DOHH2 (cell line): ENCODE measurements at regions not wholly inside any gene's neighbourhood (a gene's known extent, or its start where the extent isn't known, plus 50 kb on each side); places are given as distances from the start of the nearest gene placed in this dataset.
"Not testable (repeated sequence)": the region's sequence is repeated elsewhere in the genome, so short reads cannot be mapped to it uniquely, and the experiment has no call there.

Source experiments
- H3F3A ChIP-seq: fragments of 200-600 bp; sonication (generic), shearing (Covaris generic); 2 replicates; pipeline ENCODE4 v1.6.0; 2016; ENCODE audit warnings: antibody characterized with exemption, mild to moderate bottlenecking; ENCODE audit not compliant: control insufficient read depth, insufficient read depth
- H3K27ac ChIP-seq: fragments of 200-600 bp; sonication (generic); 2 replicates; pipeline ENCODE4 v1.5.1; 2014; ENCODE audit warnings: low read depth, mild to moderate bottlenecking, low read length, moderate library complexity
- H3K27me3 ChIP-seq: fragments of 200-600 bp; sonication (generic); 2 replicates; pipeline ENCODE4 v1.6.1; 2014; ENCODE audit warnings: mild to moderate bottlenecking, low read length, mixed read lengths; ENCODE audit not compliant: control insufficient read depth
- H3K36me3 ChIP-seq: fragments of 200-600 bp; sonication (generic); 2 replicates; pipeline ENCODE4 v1.6.1; 2014; ENCODE audit warnings: mild to moderate bottlenecking, low read length, moderate library complexity, mixed read lengths; ENCODE audit not compliant: control insufficient read depth
- H3K4me1 ChIP-seq: fragments of 200-600 bp; sonication (generic); 2 replicates; pipeline ENCODE4 v1.6.1; 2014; ENCODE audit warnings: mild to moderate bottlenecking, low read length, mixed read lengths; ENCODE audit not compliant: control insufficient read depth
- H3K4me2 ChIP-seq: fragments of 200-600 bp; sonication (generic); 2 replicates; pipeline ENCODE4 v1.6.0; 2014; ENCODE audit warnings: mild to moderate bottlenecking, low read length, moderate library complexity
- H3K4me3 ChIP-seq: fragments of 200-600 bp; sonication (generic); 2 replicates; pipeline ENCODE4 v1.5.1; 2014; ENCODE audit warnings: mild to moderate bottlenecking, low read length, mixed read lengths
- H3K79me2 ChIP-seq: fragments of 200-600 bp; sonication (generic); 2 replicates; pipeline ENCODE4 v1.6.1; 2014; ENCODE audit warnings: mild to moderate bottlenecking, low read length, mixed read lengths; ENCODE audit not compliant: control insufficient read depth
- H3K9me2 ChIP-seq: fragments of 200-600 bp; sonication (generic); replicated peaks from 2 replicates; pipeline ENCODE4 v1.6.1; 2014; ENCODE audit warnings: mild to moderate bottlenecking, low read length, mixed read lengths; ENCODE audit not compliant: control insufficient read depth
- H3K9me3 ChIP-seq: fragments of 200-600 bp; sonication (generic); 2 replicates; pipeline ENCODE4 v1.6.1; 2014; ENCODE audit warnings: antibody characterized with exemption, low read length, mixed read lengths; ENCODE audit not compliant: control insufficient read depth, insufficient read depth
- H4K20me1 ChIP-seq: fragments of 200-600 bp; sonication (generic); 2 replicates; pipeline ENCODE4 v1.6.0; 2014; ENCODE audit warnings: low read depth, mild to moderate bottlenecking, antibody characterized with exemption, low read length, moderate library complexity; ENCODE audit not compliant: control insufficient read depth, insufficient read depth
- EZH2phosphoT487 ChIP-seq: fragments of 200-600 bp; sonication (generic); IDR thresholded peaks from 2 replicates; pipeline ENCODE4 v1.6.1; 2017; ENCODE audit warnings: borderline replicate concordance, mild to moderate bottlenecking, antibody characterized with exemption, low read length, moderate library complexity, mixed read lengths
- TF ChIP-seq, protein P1 (sequence below): fragments of 200-600 bp; sonication (generic); IDR thresholded peaks from one replicate; pipeline ENCODE4 v1.5.1; 2014; ENCODE audit warnings: antibody characterized with exemption, mild to moderate bottlenecking, low read depth, low read length; ENCODE audit not compliant: poor library complexity, severe bottlenecking

DNA sequence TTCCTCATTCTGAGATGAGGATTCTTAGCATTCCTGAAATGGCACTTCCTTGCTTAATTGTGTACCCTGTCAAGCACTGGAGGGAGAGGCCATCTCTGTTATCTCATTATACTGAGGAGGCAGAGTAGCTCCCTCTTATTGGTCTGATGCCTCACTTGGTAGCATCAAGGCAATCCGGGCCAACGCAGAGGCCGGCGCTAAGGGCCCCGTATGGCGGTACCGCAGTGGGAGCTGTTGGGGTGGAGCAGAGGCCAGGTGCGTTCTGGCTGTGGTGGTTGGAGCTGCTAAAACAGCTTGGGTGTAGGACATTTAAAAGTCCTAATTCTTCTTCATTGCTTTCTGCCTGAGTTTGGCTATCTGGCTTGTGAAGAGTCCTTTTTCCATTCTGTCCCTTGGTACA lies 333.7 kb upstream of the NPAP1 start:
- not testable (repeated sequence) for H3K9me3 ChIP-seq, H3K79me2 ChIP-seq, H3K4me1 ChIP-seq, H3F3A ChIP-seq, H3K27ac ChIP-seq, H3K4me2 ChIP-seq, H3K36me3 ChIP-seq, H3K4me3 ChIP-seq, H3K9me2 ChIP-seq, H4K20me1 ChIP-seq, H3K27me3 ChIP-seq

DNA sequence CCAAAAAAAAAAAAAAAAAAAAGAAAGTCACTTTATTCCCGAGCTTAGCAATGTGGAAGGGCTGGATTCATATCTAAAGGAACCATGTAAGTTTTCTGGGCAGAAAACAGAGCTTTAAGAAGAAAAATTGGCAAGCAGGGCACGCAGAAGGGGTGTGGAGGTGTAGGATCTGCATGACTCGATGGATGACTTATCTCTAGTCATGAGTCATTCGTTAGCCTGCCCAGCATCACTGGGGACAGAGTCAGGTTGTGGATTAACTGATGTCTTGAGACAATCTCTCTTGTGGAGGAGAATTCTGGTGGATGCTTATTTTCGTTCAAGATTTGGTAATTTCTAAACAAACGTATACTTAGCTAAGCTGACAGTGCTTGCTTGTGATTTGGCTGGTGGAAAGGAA lies 322.8 kb upstream of the NPAP1 start:
- not testable (repeated sequence) for H3K4me2 ChIP-seq, H3K9me2 ChIP-seq, H3K9me3 ChIP-seq, H3K27me3 ChIP-seq, H4K20me1 ChIP-seq, H3K4me1 ChIP-seq, H3K4me3 ChIP-seq, H3K36me3 ChIP-seq, H3K79me2 ChIP-seq, H3K27ac ChIP-seq, H3F3A ChIP-seq

DNA sequence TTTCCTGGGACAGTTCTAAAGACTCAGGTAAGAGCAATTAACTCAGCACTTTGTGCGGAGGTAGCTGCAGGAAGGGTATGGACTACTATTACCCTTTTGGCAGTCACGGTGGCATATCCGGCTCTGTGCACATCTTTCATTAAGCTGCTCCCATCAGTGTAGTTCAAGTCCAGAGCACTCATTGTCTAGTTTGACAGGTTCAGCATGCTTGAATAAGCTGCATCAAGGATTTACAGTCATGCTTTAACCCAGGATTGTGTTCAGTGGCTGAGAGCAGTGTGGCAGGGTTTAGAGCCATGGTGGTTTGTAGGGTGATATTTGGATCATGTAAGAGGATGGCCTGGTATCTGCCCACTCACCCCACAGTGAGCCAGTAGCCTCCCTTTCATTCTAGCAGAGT lies 294.5 kb upstream of the NPAP1 start:
- H3K36me3 ChIP-seq, H3K4me2 ChIP-seq, H3F3A ChIP-seq, H3K9me3 ChIP-seq, H3K79me2 ChIP-seq, H3K27me3 ChIP-seq, H3K4me3 ChIP-seq, H3K4me1 ChIP-seq, H3K27ac ChIP-seq, H3K9me2 ChIP-seq, H4K20me1 ChIP-seq: not testable (repeated sequence)

DNA sequence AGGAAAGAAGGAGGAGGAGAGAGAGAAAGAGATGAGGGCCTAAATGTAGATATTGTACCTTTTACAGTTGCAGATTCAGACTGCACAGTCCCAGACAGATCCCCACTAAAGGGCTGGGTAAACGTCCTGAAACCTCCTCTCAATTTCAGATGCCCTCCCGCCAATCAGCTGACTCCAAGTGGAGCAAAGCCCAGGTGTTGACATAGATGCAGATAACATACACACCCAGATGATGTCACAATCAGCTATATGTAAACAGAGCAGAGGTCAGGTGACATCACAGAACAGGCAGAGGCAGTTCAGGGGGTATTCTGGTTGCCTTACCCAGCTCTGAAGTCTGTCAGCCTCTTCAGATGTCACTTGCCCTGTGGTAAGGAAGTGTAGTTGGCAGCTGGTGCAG lies 290.3 kb upstream of the NPAP1 start:
- not testable (repeated sequence) for H3K4me2 ChIP-seq, H3F3A ChIP-seq, H3K79me2 ChIP-seq, H3K27ac ChIP-seq, H3K9me3 ChIP-seq, H4K20me1 ChIP-seq, H3K36me3 ChIP-seq, H3K4me3 ChIP-seq, H3K4me1 ChIP-seq, H3K27me3 ChIP-seq, H3K9me2 ChIP-seq

DNA sequence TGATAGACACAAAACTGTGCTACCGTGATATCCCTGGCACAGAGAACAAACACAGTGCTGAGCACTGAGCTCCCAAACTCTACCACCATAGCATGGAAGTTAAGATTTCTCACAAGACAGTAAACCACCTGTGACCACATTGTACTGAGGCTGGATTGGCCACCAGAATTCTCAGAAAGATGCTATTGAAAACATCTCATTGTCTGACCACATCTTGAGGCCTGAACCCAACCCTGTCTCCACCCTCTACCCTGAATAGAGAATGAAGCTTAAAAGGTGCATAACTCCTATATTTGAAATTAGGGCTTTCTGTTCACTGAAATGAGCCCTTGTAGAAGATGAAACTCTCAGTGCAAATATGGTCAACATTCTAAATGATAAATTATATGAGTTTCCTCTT lies 281.3 kb upstream of the NPAP1 start:
- Histone ChIP-seq H3K4me2 (no peak overlapping the region), H4K20me1 (no peaks in the 10 kb centered on the region), H3K36me3 (no peaks in the 10 kb centered on the region), H3F3A (no peaks in the 10 kb centered on the region), H3K4me3 (no peak overlapping the region), H3K9me2 (no peaks in the 10 kb centered on the region), H3K79me2 (no peaks in the 10 kb centered on the region), H3K27ac (no peak overlapping the region), H3K4me1 (no peaks in the 10 kb centered on the region), H3K27me3 (no peaks in the 10 kb centered on the region), H3K9me3 (no peaks in the 10 kb centered on the region)
- TF ChIP-seq, protein P1, sequence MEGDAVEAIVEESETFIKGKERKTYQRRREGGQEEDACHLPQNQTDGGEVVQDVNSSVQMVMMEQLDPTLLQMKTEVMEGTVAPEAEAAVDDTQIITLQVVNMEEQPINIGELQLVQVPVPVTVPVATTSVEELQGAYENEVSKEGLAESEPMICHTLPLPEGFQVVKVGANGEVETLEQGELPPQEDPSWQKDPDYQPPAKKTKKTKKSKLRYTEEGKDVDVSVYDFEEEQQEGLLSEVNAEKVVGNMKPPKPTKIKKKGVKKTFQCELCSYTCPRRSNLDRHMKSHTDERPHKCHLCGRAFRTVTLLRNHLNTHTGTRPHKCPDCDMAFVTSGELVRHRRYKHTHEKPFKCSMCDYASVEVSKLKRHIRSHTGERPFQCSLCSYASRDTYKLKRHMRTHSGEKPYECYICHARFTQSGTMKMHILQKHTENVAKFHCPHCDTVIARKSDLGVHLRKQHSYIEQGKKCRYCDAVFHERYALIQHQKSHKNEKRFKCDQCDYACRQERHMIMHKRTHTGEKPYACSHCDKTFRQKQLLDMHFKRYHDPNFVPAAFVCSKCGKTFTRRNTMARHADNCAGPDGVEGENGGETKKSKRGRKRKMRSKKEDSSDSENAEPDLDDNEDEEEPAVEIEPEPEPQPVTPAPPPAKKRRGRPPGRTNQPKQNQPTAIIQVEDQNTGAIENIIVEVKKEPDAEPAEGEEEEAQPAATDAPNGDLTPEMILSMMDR = no peak
- no peak for TF ChIP-seq EZH2phosphoT487

DNA sequence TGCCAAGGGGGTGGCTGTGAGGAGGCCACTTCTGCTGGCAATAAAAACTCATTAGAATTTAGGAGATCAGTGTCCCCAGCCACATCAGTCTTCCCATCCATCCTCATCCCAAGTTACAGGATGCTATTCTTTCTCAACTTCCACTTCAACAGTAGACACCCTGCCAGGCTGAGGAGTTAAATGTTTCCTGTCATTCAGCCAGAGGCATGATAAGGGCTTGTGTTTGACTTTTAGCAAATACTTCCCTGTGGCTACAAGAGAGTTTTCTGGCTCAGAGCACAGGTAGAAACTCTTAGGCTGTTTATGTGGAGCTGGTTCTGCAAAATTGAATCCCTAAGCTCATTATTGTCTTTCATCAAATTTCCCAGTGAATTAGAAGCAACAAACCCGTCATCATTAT lies 262.9 kb upstream of the NPAP1 start:
- H3K9me3 ChIP-seq, H3K4me3 ChIP-seq, H3K79me2 ChIP-seq, H3K27ac ChIP-seq, H3K27me3 ChIP-seq, H3K4me1 ChIP-seq, H3K36me3 ChIP-seq, H3K9me2 ChIP-seq, H3F3A ChIP-seq, H4K20me1 ChIP-seq, H3K4me2 ChIP-seq: not testable (repeated sequence)

DNA sequence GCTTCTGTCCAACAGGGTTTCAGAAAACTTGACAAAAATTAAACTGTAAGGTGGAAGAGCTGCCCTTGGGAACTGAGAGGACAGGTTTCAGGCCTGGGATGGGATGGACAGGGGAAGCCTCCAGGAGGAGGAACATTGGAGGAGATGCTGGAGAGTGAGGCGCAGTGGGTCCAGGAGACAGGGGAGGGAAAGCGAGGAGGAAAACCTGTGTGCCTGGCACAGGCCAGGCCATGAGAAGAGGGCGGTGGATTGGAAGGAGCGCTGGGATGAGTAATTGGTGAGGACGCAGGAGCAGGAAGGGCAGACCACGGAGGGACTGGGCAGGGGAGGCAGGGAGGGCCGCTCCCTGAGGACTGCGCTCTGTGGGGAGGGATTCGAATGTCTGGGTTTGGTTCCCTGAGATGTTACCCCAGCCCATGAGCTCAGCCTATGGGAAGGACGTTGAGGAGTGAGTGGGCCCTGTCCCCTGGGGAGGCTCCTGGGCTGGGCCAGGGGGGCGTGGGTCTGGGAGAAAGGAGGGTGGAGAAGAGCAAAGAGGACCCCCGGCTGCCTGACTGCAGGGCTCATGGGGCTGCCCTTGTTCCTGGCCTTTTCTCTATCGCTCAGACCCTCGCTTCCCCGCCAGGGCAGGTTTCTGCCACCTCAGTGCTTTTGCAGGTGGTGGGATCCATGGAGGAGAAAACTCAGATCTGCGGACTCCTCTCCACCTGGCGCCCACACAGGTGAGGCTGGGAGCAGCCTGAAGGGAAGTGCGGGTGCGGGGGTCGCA lies 249.1 kb upstream of the NPAP1 start:
- not testable (repeated sequence) for H3K4me3 ChIP-seq, H3K79me2 ChIP-seq, H3K4me2 ChIP-seq, H3K4me1 ChIP-seq, H3K9me3 ChIP-seq, H3K36me3 ChIP-seq, H3K9me2 ChIP-seq, H3F3A ChIP-seq, H3K27ac ChIP-seq, H4K20me1 ChIP-seq, H3K27me3 ChIP-seq
